CD14-positive monocyte (primary cell): ENCODE measurements at regions not wholly inside any gene's neighbourhood (a gene's known extent, or its start where the extent isn't known, plus 50 kb on each side); places are given as distances from the start of the nearest gene placed in this dataset.

Experiments used
- DNase-seq, 3 donors: peaks; one replicate each; pipeline ENCODE4 v3.0.0-alpha.2; 2011 to 2022
- H2AFZ ChIP-seq: 2 replicates; pipeline ENCODE4 v1.6.0; 2012; ENCODE audit warnings: mild to moderate bottlenecking, low read depth, low read length, inconsistent platforms; ENCODE audit not compliant: insufficient read depth, poor library complexity, severe bottlenecking
- H3K27ac ChIP-seq, 2 donors: 1 replicate in 1 of 2; 2 replicates in 1 of 2; pipeline ENCODE4 v1.5.1; 2012 to 2013; ENCODE audit warnings: low read length in 2 of 2, control low read depth in 1 of 2, inconsistent platforms in 1 of 2, low read depth in 1 of 2, mild to moderate bottlenecking in 1 of 2
- H3K27me3 ChIP-seq, 2 donors: one replicate each; pipeline versions ENCODE4 v1.6.0 to v1.6.1; 2011 to 2013; ENCODE audit warnings: low read length in 2 of 2; ENCODE audit not compliant: control insufficient read depth in 2 of 2, insufficient read depth in 2 of 2
- H3K36me3 ChIP-seq, 2 donors: replicated peaks in 1 of 2; 1 replicate in 1 of 2; 2 replicates in 1 of 2; pipeline versions ENCODE4 v1.5.1 to v1.6.1; 2012 to 2013; ENCODE audit warnings: low read length in 2 of 2, control low read depth in 1 of 2, inconsistent platforms in 1 of 2, mild to moderate bottlenecking in 1 of 2; ENCODE audit not compliant: insufficient read depth in 2 of 2, control insufficient read depth in 1 of 2
- H3K4me1 ChIP-seq, 2 donors: 1 replicate in 1 of 2; 2 replicates in 1 of 2; pipeline versions ENCODE4 v1.5.1 to v1.6.1; 2012 to 2013; ENCODE audit warnings: low read length in 2 of 2, control low read depth in 1 of 2, inconsistent platforms in 1 of 2, mild to moderate bottlenecking in 1 of 2, moderate library complexity in 1 of 2; ENCODE audit not compliant: insufficient read depth in 2 of 2, control insufficient read depth in 1 of 2
- H3K4me2 ChIP-seq: replicated peaks from 2 replicates; pipeline ENCODE3; 2012; ENCODE audit warnings: low read length, moderate library complexity, mild to moderate bottlenecking; ENCODE audit not compliant: poor library complexity, severe bottlenecking; ENCODE audit errors: extremely low read depth
- H3K4me3 ChIP-seq, 3 experiments: fragments of 200-600 bp in 1 of 3; sonication (generic) in 1 of 3; replicated peaks in 1 of 3; 1 replicate in 2 of 3; 2 replicates in 1 of 3; pipeline ENCODE4 v1.5.1; 2011 to 2013; ENCODE audit warnings: low read length in 3 of 3, mild to moderate bottlenecking in 3 of 3, control low read depth in 2 of 3, low read depth in 2 of 3, inconsistent platforms in 1 of 3, moderate library complexity in 1 of 3
- H3K79me2 ChIP-seq: 2 replicates; pipeline ENCODE4 v1.6.0; 2012; ENCODE audit warnings: mild to moderate bottlenecking, control low read depth, inconsistent platforms, low read length, moderate library complexity; ENCODE audit not compliant: insufficient read depth
- H3K9ac ChIP-seq: 2 replicates; pipeline ENCODE4 v1.6.0; 2017; ENCODE audit warnings: low read length, mild to moderate bottlenecking; ENCODE audit not compliant: insufficient read depth, poor library complexity, severe bottlenecking
- H3K9me3 ChIP-seq, 2 donors: replicated peaks in 1 of 2; 1 replicate in 1 of 2; 2 replicates in 1 of 2; pipeline versions ENCODE4 v1.5.1 to v1.6.1; 2012 to 2013; ENCODE audit warnings: low read length in 2 of 2, control low read depth in 1 of 2; ENCODE audit not compliant: control insufficient read depth in 1 of 2, insufficient read depth in 1 of 2
- H4K20me1 ChIP-seq: 2 replicates; pipeline ENCODE4 v1.6.0; 2012; ENCODE audit warnings: mild to moderate bottlenecking, low read length, control low read depth, moderate library complexity; ENCODE audit not compliant: insufficient read depth
- H3K27ac Mint-ChIP-seq, 7 donors: one replicate each; pipeline ENCODE4 v1.8.0; 2020; ENCODE audit warnings: mild to moderate bottlenecking in 7 of 7, mixed read lengths in 7 of 7, moderate library complexity in 6 of 7, inconsistent platforms in 2 of 7
- H3K27me3 Mint-ChIP-seq, 3 donors: one replicate each; pipeline ENCODE4 v1.8.0; 2021 to 2022; ENCODE audit warnings: low read depth in 3 of 3, mild to moderate bottlenecking in 3 of 3, mixed read lengths in 3 of 3, moderate library complexity in 3 of 3, inconsistent platforms in 1 of 3
- H3K36me3 Mint-ChIP-seq, 2 donors: one replicate each; pipeline ENCODE4 v1.8.0; 2020; ENCODE audit warnings: mixed read lengths in 2 of 2, inconsistent platforms in 1 of 2, mild to moderate bottlenecking in 1 of 2
- H3K4me1 Mint-ChIP-seq: one replicate; pipeline ENCODE4 v1.8.0; 2020; ENCODE audit warnings: mild to moderate bottlenecking, mixed read lengths
- H3K4me3 Mint-ChIP-seq, 2 donors: one replicate each; pipeline ENCODE4 v1.8.0; 2020; ENCODE audit warnings: mild to moderate bottlenecking in 2 of 2, mixed read lengths in 2 of 2, moderate library complexity in 1 of 2
- H3K9me3 Mint-ChIP-seq, 7 donors: one replicate each; pipeline ENCODE4 v1.8.0; 2020 to 2022; ENCODE audit warnings: mixed read lengths in 7 of 7, mild to moderate bottlenecking in 6 of 7, moderate library complexity in 6 of 7, inconsistent platforms in 2 of 7
- CTCF ChIP-seq: fragments of 200-600 bp; IDR thresholded peaks from one replicate; pipeline ENCODE4 v1.8.0; 2022; ENCODE audit warnings: antibody characterized with exemption, mild to moderate bottlenecking
- WGBS: methylation state at CpG from one replicate; pipeline ENCODE4 v1.1.5; 2013; ENCODE audit warnings: missing lambda C conversion rate; ENCODE audit not compliant: insufficient coverage; 5-methylcytosine and 5-hydroxymethylcytosine counted together
- intact Hi-C, 2 donors: fragments of 100-400 bp; cut with micrococcal nuclease; formaldehyde crosslinking; loops; one replicate each; pipeline versions ENCODE4 v1.15.0 to v1.15.1; 2023

GRCh38 chr7:4626318-4626845 lies 55.7 kb upstream of the FOXK1 start:
- WGBS, result no CpG with 5 or more reads among the region's 5 CpGs
- H3K9ac ChIP-seq, result no peak overlapping the region
- H3K27ac ChIP-seq, result no peak overlapping the region
- peaks cover 4 to 10% of the 10 kb centered on the region in 2 donors for H3K4me1 ChIP-seq
- Mint-ChIP-seq H3K4me1 (peaks cover 14% of the 10 kb centered on the region), H3K27ac (no peak overlapping the region), H3K36me3 (no peaks in the 10 kb centered on the region), H3K4me3 (no peak overlapping the region), H3K27me3 (peaks cover 2 to 10% (median 4%) of the 10 kb centered on the region in 3 donors), H3K9me3 (peaks cover 8 to 21% (median 19%) of the 10 kb centered on the region in 7 donors)
- intact Hi-C loops, result loop anchor here in 1 of 2 donors (1.0 kb wide), 1 partner anchor 14 kb away; no protein-coding TSS in a partner anchor
- DNase-seq, result no peak
- H3K4me3 ChIP-seq, result no peak overlapping the region
- no peaks in the 10 kb centered on the region for H3K36me3 ChIP-seq
- H2AFZ ChIP-seq, result no peak overlapping the region
- TF ChIP-seq CTCF, result no peak
- peaks cover 15 to 16% of the 10 kb centered on the region in 2 donors for H3K9me3 ChIP-seq
- H4K20me1 ChIP-seq, result no peaks in the 10 kb centered on the region
- no peaks in the 10 kb centered on the region for H3K27me3 ChIP-seq
- H3K79me2 ChIP-seq, result no peaks in the 10 kb centered on the region
- no peak overlapping the region for H3K4me2 ChIP-seq

- intact Hi-C loops, result no loop called here
- TF ChIP-seq CTCF, result no peak
- Mint-ChIP-seq H3K27ac (no peak overlapping the region), H3K4me3 (no peak overlapping the region), H3K9me3 (no peaks in the 10 kb centered on the region), H3K27me3 (peaks cover 4 to 20% (median 8%) of the 10 kb centered on the region in 3 donors), H3K36me3 (no peaks in the 10 kb centered on the region), H3K4me1 (peaks cover 29% of the 10 kb centered on the region)
- no peak for DNase-seq
- Histone ChIP-seq H3K9ac (no peak overlapping the region), H3K27ac (no peak overlapping the region), H3K36me3 (no peaks in the 10 kb centered on the region), H4K20me1 (no peaks in the 10 kb centered on the region), H3K79me2 (no peaks in the 10 kb centered on the region), H3K4me2 (no peak overlapping the region), H3K4me3 (no peak overlapping the region), H3K9me3 (no peaks in the 10 kb centered on the region), H3K4me1 (peaks cover 4 to 15% of the 10 kb centered on the region in 2 donors), H3K27me3 (no peaks in the 10 kb centered on the region), H2AFZ (no peak overlapping the region)
- WGBS, result 81% methylated on average over 5 of the region's 8 CpGs
These were observed 52.7 kb upstream of the FOXK1 start for GRCh38 chr7:4629287-4629895.
